Natural killer cell (primary cell): ENCODE measurements at regions not wholly inside any gene's neighbourhood (a gene's known extent, or its start where the extent isn't known, plus 50 kb on each side); places are given as distances from the start of the nearest gene placed in this dataset.

Experiments used
- ATAC-seq, 3 donors: fragments of 150-1000 bp in 2 of 3; fragments of 200-7000 bp in 1 of 3; cut with Tn5 transposase; 1 replicate in 1 of 3; 2 replicates in 2 of 3; pipeline ENCODE4 v1.10.0; 2021; ENCODE audit warnings: mild to moderate bottlenecking in 2 of 3, moderate library complexity in 2 of 3
- DNase-seq, 2 donors: peaks; one replicate each; pipeline versions ENCODE4 v3.0.0 to v3.0.0-alpha.2; 2013 to 2021; ENCODE audit warnings: mixed read lengths in 1 of 2
- H3K27ac ChIP-seq: one replicate; pipeline ENCODE4 v1.5.1; 2013; ENCODE audit warnings: mild to moderate bottlenecking, low read length
- H3K27me3 ChIP-seq: one replicate; pipeline ENCODE4 v1.6.1; 2013; ENCODE audit warnings: low read length; ENCODE audit not compliant: control insufficient read depth, insufficient read depth
- H3K36me3 ChIP-seq: one replicate; pipeline ENCODE4 v1.6.1; 2013; ENCODE audit warnings: low read length; ENCODE audit not compliant: control insufficient read depth, insufficient read depth
- H3K4me1 ChIP-seq: one replicate; pipeline ENCODE4 v1.6.1; 2013; ENCODE audit warnings: low read length; ENCODE audit not compliant: control insufficient read depth, insufficient read depth
- H3K4me3 ChIP-seq: one replicate; pipeline ENCODE4 v1.5.1; 2013; ENCODE audit warnings: low read length
- H3K9me3 ChIP-seq: one replicate; pipeline ENCODE4 v1.6.1; 2013; ENCODE audit warnings: low read length; ENCODE audit not compliant: control insufficient read depth, insufficient read depth
- H3K27ac Mint-ChIP-seq, 2 donors: one replicate each; pipeline ENCODE4 v1.8.0; 2022; ENCODE audit warnings: mild to moderate bottlenecking in 2 of 2, mixed read lengths in 2 of 2, moderate library complexity in 1 of 2
- H3K27me3 Mint-ChIP-seq, 2 donors: one replicate each; pipeline ENCODE4 v1.8.0; 2022; ENCODE audit warnings: low read depth in 2 of 2, mixed read lengths in 2 of 2
- H3K36me3 Mint-ChIP-seq: one replicate; pipeline ENCODE4 v1.8.0; 2022; ENCODE audit warnings: mixed read lengths
- H3K4me1 Mint-ChIP-seq, 2 donors: one replicate each; pipeline ENCODE4 v1.8.0; 2022; ENCODE audit warnings: mixed read lengths in 2 of 2
- H3K4me3 Mint-ChIP-seq: one replicate; pipeline ENCODE4 v1.8.0; 2022; ENCODE audit warnings: mild to moderate bottlenecking, moderate library complexity, mixed read lengths
- H3K9me3 Mint-ChIP-seq, 2 donors: one replicate each; pipeline ENCODE4 v1.8.0; 2022; ENCODE audit warnings: mixed read lengths in 2 of 2
- CTCF ChIP-seq: fragments of 200-600 bp; IDR thresholded peaks from one replicate; pipeline ENCODE4 v1.8.0; 2022; ENCODE audit warnings: antibody characterized with exemption
- WGBS: methylation state at CpG from one replicate; pipeline ENCODE4 v1.1.7; 2013; ENCODE audit warnings: missing lambda C conversion rate; ENCODE audit not compliant: insufficient coverage; 5-methylcytosine and 5-hydroxymethylcytosine counted together
- intact Hi-C: fragments of 100-400 bp; cut with micrococcal nuclease; formaldehyde crosslinking; loops from one replicate; pipeline ENCODE4 v1.14.2; 2022

- H3K27ac ChIP-seq = no peak overlapping the region
- H3K4me3 ChIP-seq = no peak overlapping the region
- 76% methylated on average over 6 of the region's 6 CpGs for WGBS
- TF ChIP-seq CTCF = no peak
- no peaks in the 10 kb centered on the region for H3K27me3 ChIP-seq
- no peaks in the 10 kb centered on the region for H3K9me3 ChIP-seq
- Mint-ChIP-seq H3K4me1 (peaks cover 0 to 13% of the 10 kb centered on the region in 2 donors), H3K27ac (no peak overlapping the region), H3K4me3 (no peak overlapping the region), H3K36me3 (no peaks in the 10 kb centered on the region), H3K27me3 (peaks cover 0 to 7% of the 10 kb centered on the region in 2 donors), H3K9me3 (no peaks in the 10 kb centered on the region)
- H3K36me3 ChIP-seq = no peaks in the 10 kb centered on the region
- intact Hi-C loops = no loop called here
- no peak for ATAC-seq
- peaks cover 6% of the 10 kb centered on the region for H3K4me1 ChIP-seq
- DNase-seq = no peak
Observed at GRCh38 chr7:142442396-142442795, 184.5 kb upstream of the PRSS58 start.

GRCh38 chr7:142440906-142441411 is 183.1 kb upstream of the PRSS58 start:
- WGBS = 25% methylated on average over 9 of the region's 9 CpGs
- Mint-ChIP-seq H3K9me3 (no peaks in the 10 kb centered on the region), H3K36me3 (no peaks in the 10 kb centered on the region), H3K27ac (no peak overlapping the region), H3K4me3 (no peak overlapping the region), H3K27me3 (peaks cover 0 to 5% of the 10 kb centered on the region in 2 donors), H3K4me1 (peaks cover 0 to 15% of the 10 kb centered on the region in 2 donors)
- no peak overlapping the region for H3K4me3 ChIP-seq
- intact Hi-C loops = no loop called here
- ATAC-seq (peak in 1 of 3 donors; percentile 58), DNase-seq (peak in 1 of 2 donors; percentile 41)
- no peak overlapping the region for H3K27ac ChIP-seq
- no peaks in the 10 kb centered on the region for H3K9me3 ChIP-seq
- TF ChIP-seq CTCF = no peak
- H3K27me3 ChIP-seq = no peaks in the 10 kb centered on the region
- H3K36me3 ChIP-seq = no peaks in the 10 kb centered on the region
- peaks cover 6% of the 10 kb centered on the region for H3K4me1 ChIP-seq

DNA sequence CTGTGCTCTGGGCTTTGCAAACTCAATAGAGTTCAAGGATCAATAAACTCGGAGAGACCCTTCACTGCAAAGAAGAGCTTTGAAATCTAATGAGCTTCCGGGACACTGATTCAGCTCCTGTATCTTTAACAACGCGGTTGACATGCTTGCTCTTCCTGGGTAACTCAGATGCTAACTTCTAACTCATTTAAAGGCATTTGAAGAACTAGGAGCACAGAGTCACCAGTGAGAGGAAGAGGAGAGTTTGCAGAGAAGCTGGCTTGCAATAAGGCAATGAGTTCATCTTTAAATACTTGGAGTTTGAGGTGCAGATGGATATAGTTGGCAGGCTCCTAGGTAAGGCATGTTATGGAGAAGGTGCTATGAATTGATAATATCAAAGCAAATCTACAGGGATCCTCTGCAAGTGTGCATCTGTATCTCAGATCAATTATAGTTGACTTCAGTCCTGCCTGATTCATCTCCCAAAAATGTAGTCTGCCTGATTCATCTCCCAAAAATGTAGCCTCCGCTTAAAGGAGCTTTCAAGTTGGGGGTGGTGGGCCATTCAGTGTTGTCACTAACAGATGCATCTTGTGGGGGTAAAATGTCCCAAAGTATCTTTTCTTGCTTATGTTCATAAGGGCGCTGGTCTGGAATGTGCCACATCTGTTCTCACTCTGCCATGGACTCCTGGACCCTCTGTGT is 182.5 kb upstream of the PRSS58 start:
- no peaks in the 10 kb centered on the region for H3K9me3 ChIP-seq
- no peaks in the 10 kb centered on the region for H3K36me3 Mint-ChIP-seq
- no peak overlapping the region for H3K4me3 ChIP-seq
- intact Hi-C loops = no loop called here
- H3K36me3 ChIP-seq = no peaks in the 10 kb centered on the region
- H3K27ac ChIP-seq = no peak overlapping the region
- H3K9me3 Mint-ChIP-seq = no peaks in the 10 kb centered on the region
- H3K27me3 ChIP-seq = no peaks in the 10 kb centered on the region
- no peak overlapping the region for H3K4me3 Mint-ChIP-seq
- ATAC-seq = no peak
- peaks cover 6% of the 10 kb centered on the region for H3K4me1 ChIP-seq
- TF ChIP-seq CTCF = no peak
- 79% methylated on average over 5 of the region's 6 CpGs for WGBS
- no peak for DNase-seq
- H3K27me3 Mint-ChIP-seq = peaks cover 0 to 5% of the 10 kb centered on the region in 2 donors
- no peak overlapping the region for H3K27ac Mint-ChIP-seq
- H3K4me1 Mint-ChIP-seq = peaks cover 0 to 21% of the 10 kb centered on the region in 2 donors

- DNase-seq = no peak
Observed at GRCh38 chr7:142439739-142440138, 181.9 kb upstream of the PRSS58 start.

More at GRCh38 chr7:142439739-142440138, 181.9 kb upstream of the PRSS58 start:
- no peak for ATAC-seq
- Histone ChIP-seq H3K27ac (no peak overlapping the region), H3K27me3 (no peaks in the 10 kb centered on the region), H3K9me3 (no peaks in the 10 kb centered on the region), H3K36me3 (no peaks in the 10 kb centered on the region), H3K4me1 (peaks cover 6% of the 10 kb centered on the region), H3K4me3 (no peak overlapping the region)
- H3K27ac Mint-ChIP-seq = no peak overlapping the region
- WGBS = 57% methylated on average over 3 of the region's 4 CpGs
- H3K36me3 Mint-ChIP-seq = no peaks in the 10 kb centered on the region
- intact Hi-C loops = no loop called here
- no peaks in the 10 kb centered on the region for H3K9me3 Mint-ChIP-seq
- H3K4me3 Mint-ChIP-seq = no peak overlapping the region
- peaks cover 0 to 5% of the 10 kb centered on the region in 2 donors for H3K27me3 Mint-ChIP-seq
- H3K4me1 Mint-ChIP-seq = peaks cover 2 to 26% of the 10 kb centered on the region in 2 donors
- TF ChIP-seq CTCF = no peak
